Smooth muscle cell (in vitro differentiated cells): ENCODE measurements at regions not wholly inside any gene's neighbourhood (a gene's known extent, or its start where the extent isn't known, plus 50 kb on each side); places are given as distances from the start of the nearest gene placed in this dataset.
A peak's percentile ranks its signal among the peaks of the same experiment; 100 is the strongest.

ENCODE experiments used
- DNase-seq: peaks from one replicate; lab custom pipeline; 2025; ENCODE audit not compliant: unreplicated experiment; lab: John Stamatoyannopoulos, UW
- H2AFZ ChIP-seq: fragments of 200-600 bp; sonication (generic); 2 replicates; pipeline ENCODE4 v1.6.0; 2016; ENCODE audit warnings: antibody characterized with exemption, low read depth, mild to moderate bottlenecking
- H3F3A ChIP-seq: fragments of 200-600 bp; sonication (generic); 2 replicates; pipeline ENCODE4 v1.6.0; 2017; ENCODE audit warnings: antibody characterized with exemption, low read depth
- H3K27ac ChIP-seq: fragments of 200-600 bp; sonication (generic); 2 replicates; pipeline ENCODE4 v1.5.1; 2016; ENCODE audit warnings: low read depth, mild to moderate bottlenecking
- H3K27me3 ChIP-seq: fragments of 200-600 bp; sonication (generic); 2 replicates; pipeline ENCODE4 v1.6.1; 2016; ENCODE audit warnings: low read depth, mild to moderate bottlenecking
- H3K36me3 ChIP-seq: fragments of 200-600 bp; sonication (generic); 2 replicates; pipeline ENCODE4 v1.5.1; 2016; ENCODE audit warnings: low read depth
- H3K4me1 ChIP-seq: fragments of 200-600 bp; sonication (generic); 2 replicates; pipeline ENCODE4 v1.5.1; 2016; ENCODE audit warnings: low read depth
- H3K4me2 ChIP-seq: fragments of 200-600 bp; sonication (generic); 2 replicates; pipeline ENCODE4 v1.6.0; 2016; ENCODE audit warnings: mild to moderate bottlenecking
- H3K4me3 ChIP-seq: fragments of 200-600 bp; sonication (generic); 2 replicates; pipeline ENCODE4 v1.5.1; 2016; ENCODE audit warnings: mild to moderate bottlenecking
- H3K79me2 ChIP-seq: fragments of 200-600 bp; sonication (generic); 2 replicates; pipeline ENCODE4 v1.6.0; 2016; ENCODE audit warnings: low read depth, mild to moderate bottlenecking
- H3K9ac ChIP-seq: fragments of 200-600 bp; sonication (generic); 2 replicates; pipeline ENCODE4 v1.6.0; 2016; ENCODE audit warnings: low read depth
- H3K9me3 ChIP-seq: fragments of 200-600 bp; sonication (generic); replicated peaks from 2 replicates; pipeline ENCODE4 v1.5.1; 2016; ENCODE audit warnings: low read depth
- H4K20me1 ChIP-seq: fragments of 200-600 bp; sonication (generic); 2 replicates; pipeline ENCODE4 v1.6.0; 2016; ENCODE audit warnings: low read depth
- CTCF ChIP-seq: fragments of 200-600 bp; sonication (generic); IDR thresholded peaks from 2 replicates; pipeline ENCODE4 v1.5.1; 2017; ENCODE audit warnings: borderline replicate concordance, mild to moderate bottlenecking, antibody characterized with exemption; ENCODE audit not compliant: insufficient read depth, poor library complexity, severe bottlenecking
- WGBS: methylation state at CpG from one replicate; pipeline ENCODE4 v1.1.7; 2016; ENCODE audit warnings: low lambda C conversion rate; 5-methylcytosine and 5-hydroxymethylcytosine counted together

- H3K27ac ChIP-seq: peak overlapping the region; percentile 50
- TF ChIP-seq CTCF: no peak
- H3K27me3 ChIP-seq: no peaks in the 10 kb centered on the region
- H4K20me1 ChIP-seq: no peaks in the 10 kb centered on the region
- H3K4me3 ChIP-seq: no peak overlapping the region
- H3K36me3 ChIP-seq: no peaks in the 10 kb centered on the region
- H3K9ac ChIP-seq: no peak overlapping the region
- H3K9me3 ChIP-seq: no peaks in the 10 kb centered on the region
- no peaks in the 10 kb centered on the region for H3K4me1 ChIP-seq
- WGBS: 45% methylated on average over 5 of the region's 5 CpGs
- H3K79me2 ChIP-seq: no peaks in the 10 kb centered on the region
- H3F3A ChIP-seq: no peaks in the 10 kb centered on the region
- H2AFZ ChIP-seq: no peak overlapping the region
- DNase-seq: no peak
- peak overlapping the region; percentile 66 for H3K4me2 ChIP-seq
These were observed 89.6 kb downstream of the LEPR start for GRCh38 chr1:65509912-65510680.

- 84% methylated on average over 1 of the region's 1 CpG for WGBS
- Histone ChIP-seq H3F3A (no peaks in the 10 kb centered on the region), H4K20me1 (no peaks in the 10 kb centered on the region), H3K27me3 (no peaks in the 10 kb centered on the region), H3K4me3 (no peak overlapping the region), H3K27ac (no peak overlapping the region), H3K9me3 (no peaks in the 10 kb centered on the region), H2AFZ (no peak overlapping the region), H3K4me2 (no peak overlapping the region), H3K9ac (no peak overlapping the region), H3K79me2 (no peaks in the 10 kb centered on the region), H3K36me3 (no peaks in the 10 kb centered on the region), H3K4me1 (no peaks in the 10 kb centered on the region)
- no peak for TF ChIP-seq CTCF
- no peak for DNase-seq
These were observed 90.5 kb downstream of the LEPR start for GRCh38 chr1:65510961-65511360.

GRCh38 chr1:65512383-65512782 lies 91.9 kb downstream of the LEPR start:
- DNase-seq: no peak
- Histone ChIP-seq H2AFZ (no peak overlapping the region), H3K36me3 (no peaks in the 10 kb centered on the region), H3K4me1 (no peaks in the 10 kb centered on the region), H3F3A (no peaks in the 10 kb centered on the region), H3K27me3 (no peaks in the 10 kb centered on the region), H3K27ac (no peak overlapping the region), H3K4me2 (no peak overlapping the region), H4K20me1 (no peaks in the 10 kb centered on the region), H3K79me2 (no peaks in the 10 kb centered on the region), H3K9ac (no peak overlapping the region), H3K9me3 (no peaks in the 10 kb centered on the region), H3K4me3 (no peak overlapping the region)
- 96% methylated on average over 4 of the region's 4 CpGs for WGBS
- no peak for TF ChIP-seq CTCF
